H1 (cell line): ENCODE measurements at regions not wholly inside any gene's neighbourhood (a gene's known extent, or its start where the extent isn't known, plus 50 kb on each side); places are given as distances from the start of the nearest gene placed in this dataset.

Experiments used
- CHD1 ChIP-seq: IDR thresholded peaks from 2 replicates; pipeline ENCODE4 v1.6.1; 2012; ENCODE audit warnings: low read depth, low read length, improper control_type of control experiment
- HDAC2 ChIP-seq, 2 experiments: fragments of 300-600 bp in 1 of 2; sonication (generic) in 1 of 2; IDR thresholded peaks; 2 replicates each; pipeline ENCODE4 v1.6.1; 2011 to 2012; ENCODE audit warnings: low read depth in 2 of 2, low read length in 2 of 2, mild to moderate bottlenecking in 2 of 2, moderate library complexity in 2 of 2, borderline replicate concordance in 1 of 2, inconsistent platforms in 1 of 2
- USF2 ChIP-seq: IDR thresholded peaks from 2 replicates; pipeline ENCODE4 v1.6.1; 2011; ENCODE audit warnings: low read length, improper control_type of control experiment

DNA sequence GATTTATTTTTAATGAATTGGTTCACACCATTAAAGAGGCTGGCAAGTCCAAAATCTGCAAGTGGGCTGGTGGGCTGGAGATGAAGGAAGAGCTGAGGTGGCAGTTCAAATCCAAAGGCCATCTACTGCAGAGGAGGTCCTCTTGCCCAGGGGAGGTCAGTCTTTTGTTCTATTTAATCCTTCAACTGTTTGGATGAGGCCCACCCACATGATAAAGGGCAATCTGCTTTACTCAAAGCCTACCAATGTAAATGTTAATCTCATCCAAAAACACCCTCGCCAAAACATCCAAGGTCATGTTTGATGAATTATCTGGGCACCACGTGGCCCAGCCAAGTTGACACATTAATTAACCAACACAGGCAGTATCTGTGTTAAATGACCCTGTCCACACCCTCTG is 99.0 kb downstream of the RRAGC start (continued):
- no peak for TF ChIP-seq HDAC2 (IDR thresholded peaks at IDR 0.05; ENCODE audit: borderline replicate concordance in 1 of 2, low read depth in 2 of 2, low read length in 2 of 2)
- TF ChIP-seq CHD1 = no peak
- no peak for TF ChIP-seq USF2
